HG03095 (cell line): ENCODE measurements at regions not wholly inside any gene's neighbourhood (a gene's known extent, or its start where the extent isn't known, plus 50 kb on each side); places are given as distances from the start of the nearest gene placed in this dataset.
"Not testable (repeated sequence)": the region's sequence is repeated elsewhere in the genome, so short reads cannot be mapped to it uniquely, and the experiment has no call there.

Experiments
- ATAC-seq: cut with Tn5 transposase; IDR thresholded peaks from one replicate; pipeline ENCODE4 v1.9.1; 2021; ENCODE audit warnings: moderate library complexity; ENCODE audit not compliant: unreplicated experiment

DNA sequence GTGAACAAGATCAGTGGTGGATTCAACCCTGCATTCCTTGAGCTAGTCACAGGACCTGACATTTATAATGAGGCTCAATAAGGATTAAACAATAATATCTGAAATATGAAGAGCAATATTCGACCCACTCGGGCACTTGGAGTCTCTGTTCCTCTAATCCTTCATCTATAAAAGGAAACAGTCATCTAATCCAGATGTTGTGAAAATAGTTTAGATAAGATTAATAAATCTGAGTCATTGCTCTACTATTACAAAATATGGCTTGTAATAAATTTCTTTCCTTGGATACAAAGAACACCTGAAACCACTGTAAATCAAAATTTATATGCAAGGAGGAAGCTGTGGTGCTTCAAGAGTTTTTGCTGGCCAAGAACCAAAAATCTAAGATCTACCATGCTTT is 846.9 kb upstream of the ACVR2A start:
- no peak for ATAC-seq

DNA sequence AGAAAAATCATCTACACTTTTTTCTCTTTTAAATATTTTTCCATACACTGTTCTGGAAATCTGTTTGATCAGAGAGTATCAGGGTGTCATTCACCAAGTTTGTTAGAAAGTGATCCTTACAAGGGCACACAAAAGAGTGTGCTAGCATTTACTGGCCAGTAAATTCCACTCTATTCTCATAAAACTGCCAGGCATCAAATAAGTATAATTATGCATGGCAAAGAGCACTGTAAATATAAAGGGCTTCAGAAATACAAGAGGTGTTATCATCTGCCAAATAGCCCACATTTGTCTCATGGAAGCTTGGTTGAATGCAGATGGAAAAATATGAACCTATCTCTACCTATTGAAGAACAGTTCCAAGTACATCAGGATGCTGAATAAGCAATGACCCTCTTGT is 847.3 kb upstream of the ACVR2A start:
- no peak for ATAC-seq

DNA sequence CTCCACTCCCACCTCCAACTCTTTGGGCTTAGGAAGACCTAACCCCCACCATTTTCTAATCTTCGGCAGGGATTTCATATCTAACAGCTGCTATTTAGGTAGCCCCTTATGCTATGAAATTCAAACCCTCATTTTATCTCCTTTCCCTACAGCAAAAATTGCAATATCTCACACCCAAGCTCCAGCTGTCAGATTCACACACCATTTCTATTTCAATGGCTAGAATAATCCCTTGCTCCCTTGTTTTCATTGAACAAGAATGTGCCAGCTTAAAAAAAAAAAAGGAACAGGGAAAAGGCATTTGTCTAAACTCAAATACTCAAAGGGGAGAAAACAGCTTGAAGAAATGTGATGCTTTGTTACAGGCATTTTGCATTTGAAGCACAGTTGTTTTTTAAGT is 850.6 kb upstream of the ACVR2A start:
- no peak for ATAC-seq

DNA sequence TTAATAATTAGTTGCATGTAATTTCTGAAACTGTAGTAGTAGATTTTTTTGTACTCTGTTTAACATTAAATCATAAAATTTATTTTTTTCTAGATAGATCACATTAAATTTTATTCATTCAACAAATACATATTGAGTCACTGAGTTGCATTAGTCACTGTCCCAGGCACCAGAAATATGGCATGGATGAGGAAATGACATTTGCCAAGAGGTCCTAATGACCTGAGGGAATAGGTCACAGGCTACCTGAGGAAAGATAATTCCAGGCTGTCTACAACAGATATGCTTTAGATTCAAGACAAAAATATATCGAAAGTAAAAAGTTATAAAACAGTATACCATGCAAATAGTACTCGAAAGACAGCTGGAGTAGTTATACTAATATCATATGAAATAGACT is 852.4 kb upstream of the ACVR2A start:
- no peak for ATAC-seq

DNA sequence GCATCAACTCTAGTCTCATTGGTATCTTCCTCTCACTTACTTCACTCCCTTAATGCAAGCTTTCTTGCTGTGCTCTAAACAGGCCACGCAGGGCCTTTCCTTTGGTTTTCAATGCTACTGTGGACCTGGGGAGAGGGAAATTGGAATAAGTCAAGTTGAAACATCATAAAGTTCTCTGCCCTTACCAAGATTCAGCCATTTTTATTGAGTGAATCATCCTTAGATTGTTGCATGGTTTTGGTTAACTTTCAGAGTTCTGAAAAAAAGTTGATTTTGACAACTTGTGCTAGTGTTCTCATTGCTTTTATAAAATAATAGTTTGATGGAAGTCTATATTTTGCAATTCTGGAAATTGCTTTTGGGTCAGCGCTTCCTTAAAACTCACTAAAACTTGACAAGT is 852.8 kb upstream of the ACVR2A start:
- ATAC-seq = no peak

DNA sequence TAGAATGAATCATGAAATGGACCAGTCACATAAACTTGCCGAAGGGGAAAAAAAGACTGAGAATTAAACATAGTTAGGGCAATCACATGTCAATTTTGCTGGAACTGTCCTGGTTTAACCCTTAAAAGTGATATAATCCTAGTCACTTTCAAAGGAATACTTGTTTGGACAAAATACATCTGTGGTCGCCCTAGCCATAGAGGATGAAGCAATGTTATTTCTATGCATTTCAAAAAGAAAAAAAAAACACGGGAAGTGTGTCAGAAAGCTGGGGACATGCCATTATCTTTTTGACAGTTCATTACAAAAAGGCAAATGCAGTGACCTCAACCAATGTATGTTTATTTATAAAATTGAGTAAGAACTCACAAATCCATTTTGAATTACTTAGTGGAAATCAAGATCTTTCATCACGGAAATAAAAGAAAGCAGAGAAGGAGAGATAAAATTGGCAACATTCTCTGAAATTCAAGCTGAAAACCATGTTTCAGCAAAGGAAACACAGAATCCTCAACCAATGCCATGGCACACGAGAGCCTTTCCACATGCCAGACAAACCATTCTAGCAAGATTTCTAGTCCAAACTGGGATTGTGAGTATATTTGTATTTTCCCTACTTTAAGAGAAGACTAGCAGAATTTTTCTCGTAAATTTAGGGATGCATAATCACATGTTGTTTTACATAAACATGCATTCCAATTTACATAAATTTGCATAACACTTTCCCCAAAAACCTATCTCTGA is 854.3 kb upstream of the ACVR2A start:
- ATAC-seq = no peak

DNA sequence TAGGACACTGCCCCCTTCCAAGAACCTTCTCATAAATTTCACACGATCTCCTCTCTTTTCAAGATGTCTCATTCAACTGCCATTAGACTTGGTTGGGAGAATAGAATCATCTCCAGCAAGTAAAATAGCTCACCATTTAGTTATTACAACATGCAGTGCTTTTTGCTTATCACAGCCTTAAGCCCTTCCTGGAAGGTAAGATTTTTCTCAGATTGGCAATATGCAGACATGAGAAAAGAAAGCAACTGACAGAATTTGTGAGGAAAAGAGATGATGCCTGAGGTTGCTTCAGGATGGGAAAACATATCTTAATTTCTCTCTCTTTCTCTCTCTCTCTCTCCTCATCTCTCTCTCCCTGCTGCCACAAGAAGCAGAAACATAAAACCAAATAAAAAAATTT is 855.1 kb upstream of the ACVR2A start:
- ATAC-seq = no peak

DNA sequence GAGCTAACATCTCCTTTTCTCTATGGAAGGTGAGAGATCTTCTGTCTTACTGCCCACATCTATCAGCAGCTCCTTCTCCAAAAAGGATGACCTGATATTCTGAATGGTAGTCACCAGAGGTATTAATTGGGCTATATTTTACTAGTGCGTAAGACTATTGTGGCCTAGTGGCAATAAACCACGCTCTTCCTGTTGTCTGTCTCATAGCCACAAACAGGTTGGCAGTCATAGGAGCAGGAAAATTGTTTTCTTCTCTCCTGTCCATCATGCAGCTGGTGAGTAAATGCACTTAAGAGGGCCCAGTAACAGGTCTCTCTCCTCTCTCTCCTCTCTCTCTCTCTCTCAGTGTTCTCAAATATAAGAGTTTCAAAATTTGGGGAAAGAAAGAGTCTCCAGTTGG is 856.8 kb upstream of the ACVR2A start:
- ATAC-seq = no peak

DNA sequence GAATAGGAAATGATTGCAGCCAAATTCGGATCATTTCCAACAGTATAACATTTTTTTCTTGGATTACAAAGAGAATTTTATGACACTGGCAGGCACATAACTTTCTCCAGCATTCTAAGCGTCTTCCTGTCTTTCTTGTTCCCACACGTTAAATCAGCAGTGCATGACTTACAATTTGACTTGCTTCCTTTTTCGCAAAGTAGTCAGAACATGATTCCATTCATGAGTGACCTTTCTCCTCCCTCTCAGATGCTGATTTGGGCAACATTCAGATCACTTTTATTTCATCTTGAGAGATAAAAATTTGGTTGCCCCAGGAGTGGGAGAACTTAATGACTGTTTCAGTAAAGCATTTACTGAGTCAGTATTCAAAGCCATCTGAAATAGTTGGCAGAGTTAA is 858.7 kb upstream of the ACVR2A start:
- no peak for ATAC-seq

DNA sequence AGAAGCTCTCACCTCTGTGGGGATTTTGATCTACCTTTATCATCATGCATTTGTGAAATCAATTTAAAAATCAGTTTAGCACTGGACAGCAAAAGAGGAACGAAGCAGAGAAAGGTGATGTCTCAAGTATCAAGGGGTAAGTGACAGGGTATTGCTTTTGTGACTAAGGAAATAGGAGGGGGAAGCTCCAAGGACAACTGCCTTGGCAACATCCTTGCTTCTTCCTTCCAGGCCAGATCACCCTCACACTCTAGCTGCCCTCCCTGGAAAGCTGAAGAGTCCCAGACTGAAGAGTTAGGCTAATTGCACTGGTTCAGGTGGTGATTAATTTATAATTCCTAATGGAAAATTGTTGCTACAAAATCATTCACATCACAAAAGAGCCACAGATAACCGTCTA is 859.1 kb upstream of the ACVR2A start:
- no peak for ATAC-seq

DNA sequence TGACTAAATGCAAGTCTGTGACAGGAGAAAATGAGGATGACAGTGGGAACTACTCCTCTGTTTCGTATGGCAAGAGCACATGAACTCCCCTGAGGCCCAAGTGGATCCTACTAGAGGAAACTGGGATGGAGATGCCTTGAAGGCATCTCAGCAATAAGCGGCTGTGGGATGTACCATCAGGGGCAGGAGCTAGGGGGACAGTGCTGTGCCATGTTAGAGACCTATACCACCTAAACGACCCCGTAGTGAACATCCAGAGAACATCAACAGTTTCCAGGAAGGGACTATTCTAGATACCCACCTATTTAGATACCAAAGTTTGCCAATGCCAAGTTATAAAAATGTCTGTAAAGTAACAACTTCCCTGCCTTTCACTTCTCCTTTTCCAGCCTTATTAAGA is 860.8 kb upstream of the ACVR2A start:
- ATAC-seq = no peak

DNA sequence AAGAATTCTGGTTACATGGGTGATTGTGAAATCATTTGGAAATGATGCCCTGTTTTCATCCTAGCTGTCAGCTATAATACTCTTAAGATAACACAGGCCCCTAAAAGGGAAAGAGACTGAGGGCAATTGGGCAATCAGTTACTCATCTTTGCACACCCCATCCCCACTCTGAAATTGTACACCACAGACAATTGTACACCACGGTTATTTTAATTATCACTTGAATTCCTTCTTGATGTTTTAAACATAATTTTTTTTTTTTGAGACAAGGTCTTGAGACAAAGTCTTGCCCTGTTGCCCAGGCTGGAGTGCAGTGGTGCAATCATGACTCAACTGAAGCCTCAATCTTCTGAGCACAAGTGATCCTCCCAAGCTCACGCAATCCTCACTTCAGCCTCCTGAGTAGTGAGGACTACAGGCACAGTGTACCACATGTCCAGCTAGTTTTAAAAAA is 862.4 kb upstream of the ACVR2A start:
- no peak for ATAC-seq

DNA sequence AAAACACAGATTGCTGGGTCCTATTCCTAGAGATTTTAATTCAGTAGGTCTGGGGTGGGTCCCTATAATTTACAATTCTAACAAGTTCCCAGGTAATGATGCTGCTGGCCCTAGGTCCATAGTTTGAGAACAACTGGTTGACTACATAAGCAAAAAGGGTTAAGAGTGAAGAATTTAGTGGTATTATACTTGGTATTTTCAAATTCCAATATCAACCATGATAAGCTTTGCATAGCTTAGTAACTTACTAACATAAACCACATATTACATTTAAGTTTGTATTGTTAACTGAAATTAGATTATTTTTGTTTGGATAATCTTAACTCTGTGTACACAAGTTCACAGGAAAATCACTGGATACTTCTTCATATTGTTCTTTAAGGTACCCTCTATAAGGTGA is 862.9 kb upstream of the ACVR2A start:
- ATAC-seq = no peak

DNA sequence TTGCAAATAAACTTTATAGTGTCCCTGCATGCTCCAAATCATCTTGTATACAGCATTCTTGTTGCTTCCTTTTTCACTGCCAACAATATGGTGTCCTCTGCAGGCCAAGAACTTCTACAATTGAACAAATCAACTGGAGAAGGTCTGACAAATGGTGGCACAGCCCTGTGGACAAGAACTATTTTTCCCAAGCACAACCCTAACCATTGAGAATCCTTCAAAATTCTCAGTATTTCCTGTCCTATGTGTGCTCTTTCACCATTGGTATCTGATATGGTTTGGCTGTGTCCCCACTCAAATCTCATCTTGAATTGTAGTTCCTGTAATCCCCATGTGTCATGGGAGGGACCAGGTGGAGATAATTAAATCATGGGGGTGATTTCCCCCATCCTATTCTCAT is 865.1 kb upstream of the ACVR2A start:
- ATAC-seq = no peak

DNA sequence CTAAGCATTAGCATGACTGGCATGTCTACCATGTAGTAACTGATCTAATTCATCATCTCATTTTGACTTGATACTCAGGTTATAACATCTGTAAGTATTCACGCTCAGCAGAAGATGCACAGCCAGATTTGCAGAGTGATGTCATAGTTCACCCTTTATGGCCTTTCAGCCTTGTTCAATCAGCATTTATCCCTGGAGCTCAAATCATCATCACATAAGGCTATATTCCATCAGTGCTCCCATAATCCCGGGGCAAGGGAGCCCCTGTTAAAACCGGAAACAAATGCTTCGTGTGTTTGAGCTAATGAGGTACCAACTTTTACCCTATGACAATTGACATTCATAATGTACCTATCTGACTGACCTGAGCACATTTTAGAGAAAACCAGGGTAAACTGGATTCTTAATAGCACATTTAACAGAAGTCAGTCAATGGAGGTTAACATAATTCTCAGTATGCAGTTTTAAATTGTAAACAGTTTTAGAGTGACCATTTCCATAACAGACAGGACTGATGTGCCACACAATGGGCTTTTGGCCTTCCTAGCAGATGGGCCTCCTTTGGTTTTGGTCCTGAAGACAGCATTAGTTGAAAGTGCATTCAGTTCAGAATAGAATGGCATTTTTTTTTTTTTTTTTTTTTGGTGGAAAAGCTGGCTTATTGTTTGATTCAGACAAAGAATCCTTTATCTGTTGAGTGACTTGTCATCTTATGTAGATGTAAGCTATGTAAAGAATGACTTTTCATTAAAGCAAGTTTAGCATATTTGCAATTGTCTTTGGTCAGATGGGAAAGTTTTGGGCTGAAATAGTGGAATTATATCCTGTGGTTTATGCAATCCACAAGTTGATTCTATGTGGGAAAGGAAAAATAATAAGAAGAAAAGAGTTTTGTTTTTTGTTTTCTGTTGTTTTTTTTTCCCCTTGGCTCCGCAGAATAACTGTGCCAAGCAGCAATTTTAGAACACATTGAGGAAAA is 866.0 kb upstream of the ACVR2A start:
- ATAC-seq = no peak

DNA sequence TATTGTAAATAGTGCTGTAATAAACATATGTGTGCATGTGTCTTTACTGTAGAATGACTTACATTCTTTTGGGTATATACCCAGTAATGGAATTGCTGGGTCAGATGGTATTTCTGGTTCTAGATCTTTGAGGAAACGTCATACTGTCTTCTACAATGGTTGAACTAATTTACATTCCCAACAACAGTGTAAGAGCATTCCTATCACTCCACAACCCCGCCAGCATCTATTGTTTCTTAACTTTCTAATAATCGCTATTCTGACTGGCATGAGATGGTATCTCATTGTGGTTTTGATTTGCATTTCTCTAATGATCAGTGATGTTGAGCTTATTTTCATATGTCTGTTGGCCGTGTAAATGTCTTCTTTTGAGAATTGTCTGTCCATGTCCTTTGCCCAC is 873.8 kb upstream of the ACVR2A start:
- ATAC-seq = not testable (repeated sequence)

DNA sequence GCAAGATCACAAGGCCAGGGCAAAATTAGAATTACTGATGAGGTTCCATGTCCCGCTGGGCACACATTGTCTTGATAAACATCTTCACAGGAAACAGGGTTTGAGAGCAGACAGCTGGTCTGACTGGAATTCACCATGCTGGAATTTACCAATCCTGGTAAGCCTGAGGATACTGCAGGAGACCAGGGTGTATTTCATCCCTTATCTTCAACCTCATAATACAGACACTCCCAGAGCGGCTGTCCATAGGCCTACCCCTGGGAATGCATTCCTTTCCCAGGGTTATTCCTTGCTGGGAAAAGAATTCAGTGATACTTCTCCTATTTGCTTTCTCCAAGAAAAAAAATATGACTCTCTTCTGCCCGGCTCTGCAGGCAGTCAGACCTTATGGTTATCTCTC is 875.1 kb upstream of the ACVR2A start:
- ATAC-seq = not testable (repeated sequence)

DNA sequence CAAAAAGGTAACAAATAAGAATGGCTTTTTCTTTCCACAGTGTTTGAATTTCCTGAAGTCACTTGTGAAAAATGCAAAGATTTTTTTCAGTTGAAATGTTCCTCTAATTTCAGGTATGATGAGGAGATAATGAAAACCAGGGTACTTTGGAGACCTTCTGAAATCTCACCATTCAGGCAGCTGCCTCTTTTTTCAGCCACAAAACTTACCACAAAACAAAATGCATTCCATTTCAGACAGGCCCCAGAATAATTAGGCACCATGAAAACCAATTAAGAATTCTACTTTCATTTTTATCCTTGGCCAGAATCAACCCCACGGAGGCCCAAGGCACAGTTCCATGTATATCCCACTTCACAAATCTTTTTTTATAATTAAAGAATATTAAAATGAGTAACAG is 880.3 kb upstream of the ACVR2A start:
- ATAC-seq = no peak

DNA sequence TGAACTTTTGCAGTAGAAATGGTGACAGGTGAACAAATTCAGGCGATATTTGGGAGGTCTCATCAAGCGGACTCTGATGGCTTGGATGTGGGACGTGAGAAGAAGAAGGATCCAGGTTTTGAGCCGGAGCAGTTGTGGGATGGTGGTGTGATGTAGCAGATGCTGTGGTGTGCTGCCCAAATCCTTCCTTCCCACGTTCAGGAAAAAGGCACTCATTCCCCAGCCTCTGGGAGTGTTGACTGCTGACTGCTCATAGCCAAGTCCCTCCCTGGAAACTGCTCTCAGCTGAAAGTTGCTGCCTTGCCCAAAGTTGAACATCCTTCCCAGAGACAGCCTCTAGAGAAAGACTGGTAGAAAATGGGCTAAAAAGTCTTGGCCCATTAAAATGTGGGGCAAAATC is 890.3 kb upstream of the ACVR2A start:
- no peak for ATAC-seq

DNA sequence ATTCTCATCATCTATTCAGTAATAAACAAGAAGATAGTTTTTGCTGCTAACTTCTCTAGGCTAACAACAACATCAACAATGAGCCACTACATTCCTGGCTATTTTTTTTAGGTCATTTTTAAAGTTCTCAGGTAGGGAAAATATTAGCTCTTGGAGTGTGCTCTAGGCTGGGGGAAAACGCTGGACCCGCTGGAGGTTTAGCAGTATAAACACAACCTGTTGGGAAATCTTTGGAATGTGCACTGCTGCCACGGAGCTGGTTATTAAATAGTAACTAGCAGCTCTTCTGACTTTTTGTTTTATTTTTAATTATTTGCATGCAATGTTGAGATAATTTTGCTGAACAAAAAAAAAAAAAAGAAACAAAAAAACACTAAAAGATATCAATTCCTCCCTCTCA is 892.1 kb upstream of the ACVR2A start:
- ATAC-seq = no peak

DNA sequence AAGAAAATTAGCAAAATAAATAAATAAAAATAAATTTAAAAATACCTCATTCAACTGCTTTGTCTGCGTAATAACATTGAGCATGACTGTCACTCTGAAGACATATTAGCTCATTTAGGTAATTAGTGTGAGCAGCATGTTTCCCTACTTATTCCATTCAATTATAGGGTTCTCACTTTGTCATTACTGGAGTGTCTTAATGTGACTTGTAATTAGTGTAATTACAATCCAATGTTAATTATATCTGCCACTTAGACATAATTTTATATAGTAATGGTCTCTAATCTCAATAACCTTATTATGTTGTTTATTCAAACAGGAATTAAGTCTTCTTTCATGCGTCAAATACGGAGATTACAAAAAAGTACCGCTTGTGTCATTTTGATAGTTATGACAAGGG is 893.9 kb upstream of the ACVR2A start:
- ATAC-seq = no peak

DNA sequence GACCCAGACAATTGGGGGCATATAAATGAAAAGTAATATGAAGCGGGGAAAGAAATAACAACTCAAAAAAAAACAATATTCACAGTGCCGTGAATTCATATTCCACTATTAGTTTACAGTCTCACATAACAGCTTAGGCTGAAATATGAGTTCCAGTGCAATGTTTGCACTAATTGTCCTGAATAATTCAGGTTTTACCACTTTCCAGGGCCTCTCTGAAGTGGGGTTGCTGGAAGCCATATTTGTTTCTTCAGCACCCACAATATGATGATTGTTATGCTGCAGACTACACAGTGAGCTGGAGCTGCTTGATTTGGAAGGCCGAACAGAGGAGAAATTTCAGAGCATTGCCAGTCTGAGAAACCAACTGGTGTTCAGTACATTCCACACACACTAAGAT is 894.5 kb upstream of the ACVR2A start:
- ATAC-seq = no peak
